Keratinocyte (primary cell): ENCODE measurements at regions not wholly inside any gene's neighbourhood (a gene's known extent, or its start where the extent isn't known, plus 50 kb on each side); places are given as distances from the start of the nearest gene placed in this dataset.
A peak's percentile ranks its signal among the peaks of the same experiment; 100 is the strongest.
"Not testable (repeated sequence)": the region's sequence is repeated elsewhere in the genome, so short reads cannot be mapped to it uniquely, and the experiment has no call there.

ENCODE experiments used
- DNase-seq: peaks from one replicate; pipeline ENCODE4 v3.0.0-alpha.2; 2011; ENCODE audit warnings: low read depth, missing footprints, low spot score
- FAIRE-seq: peaks from 2 replicates; lab custom pipeline; 2011; peaks lifted over from hg19 to GRCh38; lab: Jason Lieb, UNC
- H2AFZ ChIP-seq: 2 replicates; pipeline ENCODE4 v1.6.0; 2012; ENCODE audit warnings: low read length, control low read depth, inconsistent platforms; ENCODE audit not compliant: control insufficient read depth
- H3K27ac ChIP-seq: 2 replicates; pipeline ENCODE4 v1.5.1; 2011; ENCODE audit warnings: low read length; ENCODE audit not compliant: control insufficient read depth, insufficient read depth
- H3K27me3 ChIP-seq: 3 replicates; pipeline ENCODE4 v1.6.0; 2011; ENCODE audit warnings: low read length; ENCODE audit not compliant: control insufficient read depth, insufficient read depth; ENCODE audit errors: extremely low read depth
- H3K36me3 ChIP-seq, 2 experiments: 2 replicates in 1 of 2; 3 replicates in 1 of 2; pipeline ENCODE4 v1.5.1; 2011; ENCODE audit warnings: low read length in 2 of 2, mild to moderate bottlenecking in 1 of 2; ENCODE audit not compliant: control insufficient read depth in 2 of 2, insufficient read depth in 2 of 2; ENCODE audit errors: extremely low read depth in 1 of 2
- H3K4me1 ChIP-seq: 3 replicates; pipeline ENCODE4 v1.5.1; 2011; ENCODE audit warnings: low read length; ENCODE audit not compliant: control insufficient read depth, insufficient read depth; ENCODE audit errors: extremely low read depth
- H3K4me2 ChIP-seq: 3 replicates; pipeline ENCODE4 v1.6.0; 2011; ENCODE audit warnings: low read depth, low read length; ENCODE audit not compliant: control insufficient read depth, insufficient read depth; ENCODE audit errors: extremely low read depth
- H3K4me3 ChIP-seq, 3 experiments: fragments of 200-600 bp in 1 of 3; sonication (generic) in 1 of 3; 2 replicates in 2 of 3; 3 replicates in 1 of 3; pipeline ENCODE4 v1.5.1; 2011 to 2016; ENCODE audit warnings: low read length in 3 of 3, mild to moderate bottlenecking in 3 of 3, control low read depth in 2 of 3, inconsistent platforms in 1 of 3, low read depth in 1 of 3, mixed read lengths in 1 of 3, mixed run types in 1 of 3, moderate library complexity in 1 of 3; ENCODE audit not compliant: control insufficient read depth in 2 of 3, insufficient read depth in 2 of 3; ENCODE audit errors: extremely low read depth in 1 of 3
- H3K79me2 ChIP-seq: 2 replicates; pipeline ENCODE4 v1.6.0; 2012; ENCODE audit warnings: low read length; ENCODE audit not compliant: control insufficient read depth, insufficient read depth
- H3K9ac ChIP-seq: 3 replicates; pipeline ENCODE4 v1.6.0; 2011; ENCODE audit warnings: low read length; ENCODE audit not compliant: control insufficient read depth, insufficient read depth; ENCODE audit errors: extremely low read depth
- H3K9me1 ChIP-seq: 3 replicates; pipeline ENCODE4 v1.6.0; 2011; ENCODE audit warnings: low read length; ENCODE audit not compliant: control insufficient read depth, insufficient read depth; ENCODE audit errors: extremely low read depth
- H3K9me3 ChIP-seq: 2 replicates; pipeline ENCODE4 v1.5.1; 2012; ENCODE audit warnings: low read depth, low read length; ENCODE audit not compliant: control insufficient read depth
- H4K20me1 ChIP-seq: 3 replicates; pipeline ENCODE4 v1.6.0; 2011; ENCODE audit warnings: low read length; ENCODE audit not compliant: control insufficient read depth, insufficient read depth; ENCODE audit errors: extremely low read depth
- CTCF ChIP-seq, 3 experiments: IDR thresholded peaks in 1 of 3; conservative IDR thresholded peaks in 1 of 3; optimal IDR thresholded peaks in 1 of 3; 2 replicates in 2 of 3; 3 replicates in 1 of 3; pipeline versions ENCODE3 to v1.5.1; 2011; ENCODE audit warnings: low read length in 3 of 3, mild to moderate bottlenecking in 3 of 3, moderate library complexity in 2 of 3, control low read depth in 1 of 3, inconsistent platforms in 1 of 3; ENCODE audit not compliant: insufficient read depth in 2 of 3; ENCODE audit errors: extremely low read depth in 1 of 3
- dilution Hi-C: fragments of 300-500 bp; cut with MboI; formaldehyde crosslinking; loops from one replicate; pipeline ENCODE4 v1.7.0; 2020; ENCODE audit warnings: low sequenced_read_pairs; ENCODE audit not compliant: extremely low pct_ligation_motif_present

GRCh38 chr3:195654138-195654537 is 66.6 kb upstream of the MUC20 start:
- FAIRE-seq, dilution Hi-C loops, H3K36me3 ChIP-seq: not testable (repeated sequence)

GRCh38 chr3:195653641-195654040 is 67.1 kb upstream of the MUC20 start:
- H3K9me3 ChIP-seq, H3K79me2 ChIP-seq, dilution Hi-C loops, H3K36me3 ChIP-seq, H3K4me2 ChIP-seq, FAIRE-seq, H3K9ac ChIP-seq, H3K27ac ChIP-seq, H2AFZ ChIP-seq, DNase-seq, H4K20me1 ChIP-seq, H3K9me1 ChIP-seq, H3K4me1 ChIP-seq, H3K4me3 ChIP-seq, H3K27me3 ChIP-seq: not testable (repeated sequence)
- TF ChIP-seq CTCF (optimal IDR thresholded peaks at IDR 0.05 in 1 of 3, IDR thresholded peaks at IDR 0.05 in 1 of 3, conservative IDR thresholded peaks at IDR 0.05 in 1 of 3; ENCODE audit: extremely low read depth in 1 of 3, insufficient read depth in 2 of 3, low read length in 3 of 3), result peak in 1 of 3 experiments; percentile 8

More at GRCh38 chr3:195654138-195654537, 66.6 kb upstream of the MUC20 start:
- H2AFZ ChIP-seq, H3K79me2 ChIP-seq, DNase-seq, H3K27ac ChIP-seq, H3K27me3 ChIP-seq, H3K4me3 ChIP-seq, H3K9me1 ChIP-seq, H3K4me2 ChIP-seq, H3K9ac ChIP-seq, H3K4me1 ChIP-seq, H4K20me1 ChIP-seq, H3K9me3 ChIP-seq: not testable (repeated sequence)

GRCh38 chr3:195647912-195648702 is 64.4 kb upstream of the APOD start:
- H3K9ac ChIP-seq, dilution Hi-C loops, H4K20me1 ChIP-seq, H3K4me2 ChIP-seq, H3K79me2 ChIP-seq, H3K27ac ChIP-seq, DNase-seq, H3K9me1 ChIP-seq, H3K4me3 ChIP-seq, H3K9me3 ChIP-seq, H3K4me1 ChIP-seq, H3K36me3 ChIP-seq, FAIRE-seq, H3K27me3 ChIP-seq, H2AFZ ChIP-seq: not testable (repeated sequence)

- DNase-seq, H3K4me2 ChIP-seq, H3K4me3 ChIP-seq, dilution Hi-C loops, H3K27me3 ChIP-seq, H4K20me1 ChIP-seq, H3K79me2 ChIP-seq, H3K9me3 ChIP-seq, H3K27ac ChIP-seq, FAIRE-seq, H3K36me3 ChIP-seq, H3K9ac ChIP-seq, H2AFZ ChIP-seq, H3K9me1 ChIP-seq, H3K4me1 ChIP-seq: not testable (repeated sequence)
Measured at GRCh38 chr3:195645872-195646271, 62.1 kb upstream of the APOD start.
